GM12864 (cell line): ENCODE measurements at regions not wholly inside any gene's neighbourhood (a gene's known extent, or its start where the extent isn't known, plus 50 kb on each side); places are given as distances from the start of the nearest gene placed in this dataset.

ENCODE experiments used
- DNase-seq: peaks from one replicate; pipeline ENCODE4 v3.0.0-alpha.2; 2011; ENCODE audit warnings: low read depth
- H3K4me3 ChIP-seq: 2 replicates; pipeline ENCODE4 v1.5.1; 2011; ENCODE audit warnings: mild to moderate bottlenecking, low read depth, low read length, control low read depth
- TF ChIP-seq, protein P1 (sequence below): IDR thresholded peaks from 2 replicates; pipeline ENCODE4 v1.5.1; 2011; ENCODE audit warnings: low read depth, mild to moderate bottlenecking, moderate library complexity, low read length, control low read depth, inconsistent platforms; ENCODE audit errors: missing control alignments

DNA sequence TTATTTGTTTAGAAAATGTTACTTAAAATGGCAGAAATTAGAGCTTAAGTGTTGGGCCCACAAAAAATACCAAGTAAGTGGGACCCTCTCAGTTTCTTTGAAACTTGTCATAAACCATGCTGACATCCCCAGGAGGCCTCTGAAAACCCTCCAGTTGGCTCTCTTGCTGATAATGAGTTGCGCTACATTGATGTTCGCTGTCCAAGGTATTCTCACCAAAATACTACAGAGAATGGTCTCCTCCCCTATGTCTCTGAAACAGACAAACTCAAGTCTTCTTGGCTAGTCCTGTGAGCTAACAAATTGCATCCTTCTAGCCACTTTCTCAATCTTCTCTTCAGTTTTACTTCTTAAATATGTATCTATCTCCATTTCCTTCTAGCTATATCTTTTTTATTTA, 669.4 kb downstream of the IRS1 start:
- H3K4me3 ChIP-seq: no peak overlapping the region
- TF ChIP-seq, protein P1, sequence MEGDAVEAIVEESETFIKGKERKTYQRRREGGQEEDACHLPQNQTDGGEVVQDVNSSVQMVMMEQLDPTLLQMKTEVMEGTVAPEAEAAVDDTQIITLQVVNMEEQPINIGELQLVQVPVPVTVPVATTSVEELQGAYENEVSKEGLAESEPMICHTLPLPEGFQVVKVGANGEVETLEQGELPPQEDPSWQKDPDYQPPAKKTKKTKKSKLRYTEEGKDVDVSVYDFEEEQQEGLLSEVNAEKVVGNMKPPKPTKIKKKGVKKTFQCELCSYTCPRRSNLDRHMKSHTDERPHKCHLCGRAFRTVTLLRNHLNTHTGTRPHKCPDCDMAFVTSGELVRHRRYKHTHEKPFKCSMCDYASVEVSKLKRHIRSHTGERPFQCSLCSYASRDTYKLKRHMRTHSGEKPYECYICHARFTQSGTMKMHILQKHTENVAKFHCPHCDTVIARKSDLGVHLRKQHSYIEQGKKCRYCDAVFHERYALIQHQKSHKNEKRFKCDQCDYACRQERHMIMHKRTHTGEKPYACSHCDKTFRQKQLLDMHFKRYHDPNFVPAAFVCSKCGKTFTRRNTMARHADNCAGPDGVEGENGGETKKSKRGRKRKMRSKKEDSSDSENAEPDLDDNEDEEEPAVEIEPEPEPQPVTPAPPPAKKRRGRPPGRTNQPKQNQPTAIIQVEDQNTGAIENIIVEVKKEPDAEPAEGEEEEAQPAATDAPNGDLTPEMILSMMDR: no peak
- no peak for DNase-seq

DNA sequence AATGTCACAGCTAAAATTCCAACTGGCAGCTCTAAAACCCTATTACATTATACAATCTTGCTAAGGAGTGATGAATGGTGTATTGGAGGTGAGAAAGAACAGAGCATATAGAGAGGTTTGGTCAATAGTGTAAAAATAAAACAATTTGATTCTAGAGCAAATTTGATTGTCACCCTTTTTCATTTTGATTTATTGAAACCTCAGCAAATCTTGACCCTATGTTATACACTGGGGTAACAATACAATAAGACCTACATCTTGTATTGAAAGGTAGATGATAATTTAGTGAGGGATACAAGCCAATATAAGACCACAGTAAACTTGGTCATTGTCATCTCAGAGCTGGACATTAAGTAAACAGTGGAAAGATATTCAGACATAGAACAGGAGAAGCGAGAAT, 671.9 kb downstream of the IRS1 start:
- no peak overlapping the region for H3K4me3 ChIP-seq
- TF ChIP-seq, protein P1: no peak
- DNase-seq: no peak

DNA sequence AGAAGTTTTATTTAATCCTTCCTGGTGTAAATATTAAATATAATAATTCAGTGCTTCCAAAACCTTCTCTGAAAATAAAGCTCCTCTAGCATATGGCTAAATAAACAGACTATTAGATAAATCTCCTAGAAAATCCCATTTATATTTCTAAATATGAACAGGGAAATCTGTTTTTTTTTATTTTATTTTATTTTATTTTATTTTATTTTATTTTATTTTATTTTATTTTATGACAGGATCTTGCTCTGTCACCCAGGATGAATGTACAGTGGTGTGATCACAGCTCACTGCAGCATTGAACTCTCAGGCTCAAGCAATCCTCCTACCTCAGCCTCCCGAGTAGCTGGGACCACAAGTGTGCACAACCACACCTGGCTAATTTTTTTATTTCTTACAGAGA, 673.5 kb downstream of the IRS1 start:
- DNase-seq: no peak
- no peak overlapping the region for H3K4me3 ChIP-seq
- TF ChIP-seq, protein P1: no peak

DNA sequence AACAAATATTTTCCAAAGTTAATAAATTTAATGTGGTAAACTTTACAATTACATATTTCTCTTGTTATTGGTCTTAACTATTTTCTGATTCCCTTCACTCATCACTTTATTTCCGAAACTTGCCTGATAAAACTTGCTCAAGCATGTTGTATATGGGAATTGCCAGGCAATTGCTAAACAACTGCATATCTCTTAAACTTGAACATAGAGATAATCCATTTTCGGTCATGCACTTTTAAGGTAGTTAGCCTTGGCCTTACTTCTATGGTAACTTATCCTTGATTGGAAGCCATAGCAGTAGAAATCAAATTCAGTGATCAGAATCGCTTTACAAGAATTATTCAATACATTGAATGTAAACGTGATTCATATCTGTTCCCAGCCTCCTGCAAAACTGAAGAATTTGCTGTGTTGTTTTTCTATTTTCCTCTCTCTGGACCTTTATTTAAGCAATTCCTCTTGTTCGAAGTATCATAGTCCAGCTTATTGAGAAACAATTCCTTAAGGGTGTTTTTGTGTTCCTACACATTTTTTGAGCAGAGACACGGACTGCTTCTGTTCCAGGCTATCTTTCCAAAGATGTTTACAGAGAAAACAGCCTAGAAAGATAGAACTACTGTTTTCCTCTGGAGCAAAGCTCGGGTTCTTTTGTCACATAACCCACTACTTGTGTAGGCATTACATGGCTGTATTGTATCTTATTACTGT, 674.3 kb downstream of the IRS1 start:
- no peak overlapping the region for H3K4me3 ChIP-seq
- TF ChIP-seq, protein P1: no peak
- DNase-seq: no peak

DNA sequence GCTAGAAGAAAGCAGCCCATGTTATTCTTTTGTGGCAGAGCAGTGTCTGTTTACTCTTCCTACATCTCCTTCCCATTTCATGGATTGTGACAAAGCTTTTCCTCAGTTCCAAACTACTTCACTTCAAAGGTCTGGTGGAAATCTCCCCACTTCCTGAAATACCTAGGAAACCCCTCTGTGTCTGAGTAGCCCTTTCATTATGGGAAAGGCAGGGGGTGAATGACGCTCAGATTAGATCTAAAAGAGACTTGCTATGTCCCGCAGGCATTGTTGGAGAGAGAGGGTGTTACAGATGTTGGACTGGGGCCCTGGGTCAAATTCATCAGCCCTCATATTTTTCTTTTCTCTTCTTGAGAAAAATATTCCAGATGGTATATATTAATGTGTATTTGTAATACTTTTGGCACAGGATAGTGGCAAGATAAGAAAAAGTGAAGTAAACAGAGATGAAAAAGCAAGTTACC, 675.0 kb downstream of the IRS1 start:
- DNase-seq: no peak
- TF ChIP-seq, protein P1: no peak
- H3K4me3 ChIP-seq: no peak overlapping the region

DNA sequence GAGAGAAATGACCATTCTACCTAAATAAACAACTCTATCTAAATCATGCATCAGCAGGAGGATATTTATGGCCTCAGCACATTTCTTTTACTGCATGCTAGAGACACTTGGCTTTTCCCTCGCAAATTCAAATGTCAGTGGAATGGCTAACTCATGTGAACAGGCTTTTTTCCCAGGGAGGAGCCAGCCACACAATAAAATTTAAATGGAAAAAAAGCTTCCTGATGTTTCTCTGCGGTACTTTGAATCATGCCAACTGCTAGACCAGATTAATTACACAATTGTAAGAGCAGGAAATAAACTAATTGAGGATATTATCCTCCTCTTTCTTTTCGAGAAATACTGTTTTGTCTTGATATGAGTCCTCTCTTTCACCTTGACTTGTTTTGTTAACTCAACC, 676.3 kb downstream of the IRS1 start:
- TF ChIP-seq, protein P1: no peak
- H3K4me3 ChIP-seq: no peak overlapping the region
- DNase-seq: no peak

DNA sequence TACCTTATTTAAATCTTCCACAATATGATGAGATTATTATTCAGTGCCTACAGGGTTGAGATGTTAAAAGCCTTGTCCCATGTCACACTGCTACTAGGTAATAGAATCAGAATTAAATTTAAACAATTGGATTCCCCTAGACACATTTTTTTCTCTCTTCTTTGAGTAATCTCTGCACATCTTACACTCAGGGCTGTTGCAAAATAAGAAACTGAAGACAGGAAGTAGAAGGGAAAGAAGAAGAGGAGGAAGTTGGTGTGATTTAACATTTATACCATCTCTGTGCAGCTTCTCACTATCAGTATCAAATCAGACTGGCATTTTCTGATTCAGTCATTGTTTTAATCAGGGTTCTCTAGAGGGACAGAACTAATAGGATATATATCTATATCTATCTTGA, 677.6 kb downstream of the IRS1 start:
- TF ChIP-seq, protein P1: no peak
- no peak for DNase-seq

More for the DNA sequence above, 677.6 kb downstream of the IRS1 start:
- no peak overlapping the region for H3K4me3 ChIP-seq
